Endothelial cell of umbilical vein (primary cell): ENCODE measurements at regions not wholly inside any gene's neighbourhood (a gene's known extent, or its start where the extent isn't known, plus 50 kb on each side); places are given as distances from the start of the nearest gene placed in this dataset.

ENCODE experiments used
- BruUV-seq: library from RNA; stranded (reverse); fragments of 400-500 nt; replicated peaks from 2 replicates; lab custom pipeline; 2021; lab: Mats Ljungman, UMichigan
- CTCF ChIA-PET: fragments of 300-600, 350-600 bp; sonication (Branson Sonifier 250); formaldehyde crosslinking; loops from one replicate; lab custom pipeline; 2021; ENCODE audit warnings: antibody characterized with exemption, inconsistent platforms; lab: Charles Lee
- POLR2A ChIA-PET: fragments of 300-600, 350-600 bp; sonication (Branson Sonifier 250); formaldehyde crosslinking; loops from one replicate; lab custom pipeline; 2021; ENCODE audit warnings: antibody characterized with exemption, inconsistent platforms; lab: Charles Lee
- DNase-seq: peaks from one replicate; pipeline ENCODE4 v3.0.0-alpha.2; 2011; ENCODE audit warnings: low read depth, low spot score
- FAIRE-seq: peaks from 2 replicates; lab custom pipeline; 2011; peaks lifted over from hg19 to GRCh38; lab: Jason Lieb, UNC
- H2AFZ ChIP-seq: 2 replicates; pipeline ENCODE4 v1.6.0; 2012; ENCODE audit warnings: low read depth, low read length, control low read depth, inconsistent platforms
- H3K27ac ChIP-seq: 2 replicates; pipeline ENCODE4 v1.5.1; 2011; ENCODE audit warnings: low read depth, mild to moderate bottlenecking, control low read depth, low read length, moderate library complexity; ENCODE audit not compliant: insufficient read depth
- H3K27me3 ChIP-seq, 2 experiments: 2 replicates each; pipeline versions ENCODE4 v1.6.0 to v1.6.1; 2011; ENCODE audit warnings: low read length in 2 of 2, mixed read lengths in 1 of 2; ENCODE audit not compliant: control insufficient read depth in 2 of 2, insufficient read depth in 2 of 2
- H3K36me3 ChIP-seq, 2 experiments: 2 replicates in 1 of 2; 3 replicates in 1 of 2; pipeline ENCODE4 v1.5.1; 2011; ENCODE audit warnings: low read length in 2 of 2, mild to moderate bottlenecking in 1 of 2, moderate library complexity in 1 of 2; ENCODE audit not compliant: control insufficient read depth in 2 of 2, insufficient read depth in 2 of 2; ENCODE audit errors: extremely low read depth in 1 of 2
- H3K4me1 ChIP-seq: 3 replicates; pipeline ENCODE4 v1.5.1; 2011; ENCODE audit warnings: mild to moderate bottlenecking, low read length; ENCODE audit not compliant: control insufficient read depth, insufficient read depth; ENCODE audit errors: extremely low read depth
- H3K4me2 ChIP-seq: 2 replicates; pipeline ENCODE4 v1.6.1; 2011; ENCODE audit warnings: low read length, control low read depth, mixed read lengths; ENCODE audit not compliant: insufficient read depth
- H3K4me3 ChIP-seq, 3 experiments: fragments of 200-600 bp in 1 of 3; sonication (generic), shearing (Covaris generic) in 1 of 3; replicated peaks in 1 of 3; 2 replicates each; pipeline ENCODE4 v1.5.1; 2011 to 2016; ENCODE audit warnings: control low read depth in 3 of 3, low read length in 3 of 3, mild to moderate bottlenecking in 2 of 3, inconsistent platforms in 1 of 3, low read depth in 1 of 3, moderate library complexity in 1 of 3; ENCODE audit not compliant: insufficient read depth in 1 of 3
- H3K79me2 ChIP-seq: 2 replicates; pipeline ENCODE4 v1.6.0; 2012; ENCODE audit warnings: low read length, inconsistent platforms; ENCODE audit not compliant: control insufficient read depth, insufficient read depth
- H3K9ac ChIP-seq: replicated peaks from 2 replicates; pipeline ENCODE3; 2011; ENCODE audit warnings: low read length, control low read depth; ENCODE audit not compliant: insufficient read depth; ENCODE audit errors: extremely low read depth
- H3K9me1 ChIP-seq: replicated peaks from 3 replicates; pipeline ENCODE4 v1.6.0; 2011; ENCODE audit warnings: mild to moderate bottlenecking, low read length; ENCODE audit not compliant: control insufficient read depth, insufficient read depth; ENCODE audit errors: extremely low read depth
- H3K9me3 ChIP-seq: replicated peaks from 2 replicates; pipeline ENCODE4 v1.5.1; 2012; ENCODE audit warnings: low read length, inconsistent platforms; ENCODE audit not compliant: control insufficient read depth, insufficient read depth
- H4K20me1 ChIP-seq: replicated peaks from 2 replicates; pipeline ENCODE3; 2011; ENCODE audit warnings: mild to moderate bottlenecking, low read length; ENCODE audit not compliant: control insufficient read depth, insufficient read depth; ENCODE audit errors: extremely low read depth
- CTCF ChIP-seq, 2 donors: IDR thresholded peaks; 1 replicate in 1 of 2; 2 replicates in 1 of 2; pipeline ENCODE4 v1.5.1; 2011; ENCODE audit warnings: low read length in 2 of 2, mild to moderate bottlenecking in 2 of 2, moderate library complexity in 2 of 2, control low read depth in 1 of 2, inconsistent platforms in 1 of 2, low read depth in 1 of 2; ENCODE audit not compliant: insufficient read depth in 1 of 2; ENCODE audit errors: extremely low read depth in 1 of 2
- EZH2 ChIP-seq: IDR thresholded peaks from 2 replicates; pipeline ENCODE4 v1.6.1; 2012; ENCODE audit warnings: borderline replicate concordance, low read depth, mild to moderate bottlenecking, moderate library complexity, low read length, inconsistent platforms; ENCODE audit not compliant: severe bottlenecking
- FOS ChIP-seq: IDR thresholded peaks from 2 replicates; pipeline ENCODE4 v1.6.1; 2011; ENCODE audit warnings: mild to moderate bottlenecking, low read length, moderate library complexity, borderline replicate concordance; ENCODE audit not compliant: insufficient read depth
- GATA2 ChIP-seq: IDR thresholded peaks from 2 replicates; pipeline ENCODE4 v1.7.0; 2011; ENCODE audit warnings: low read depth, mild to moderate bottlenecking, moderate library complexity, mixed read lengths, low read length; ENCODE audit not compliant: insufficient read length, insufficient read depth
- JUN ChIP-seq: IDR thresholded peaks from 2 replicates; pipeline ENCODE4 v1.6.1; 2011; ENCODE audit warnings: borderline replicate concordance, low read depth; ENCODE audit not compliant: insufficient read length, insufficient read depth
- MYC ChIP-seq: IDR thresholded peaks from one replicate; pipeline ENCODE4 v1.6.1; 2011; ENCODE audit warnings: mild to moderate bottlenecking, low read depth, low read length
- POLR2A ChIP-seq: IDR thresholded peaks from 2 replicates; pipeline ENCODE4 v1.6.1; 2012; ENCODE audit warnings: low read depth, mild to moderate bottlenecking, control low read depth, low read length
- POLR2AphosphoS5 ChIP-seq: IDR thresholded peaks from 2 replicates; pipeline ENCODE4 v1.6.1; 2012; ENCODE audit warnings: low read depth, mild to moderate bottlenecking, control low read depth, low read length, moderate library complexity; ENCODE audit not compliant: insufficient read depth
- dilution Hi-C: fragments of 300-500 bp; cut with MboI; formaldehyde crosslinking; loops from one replicate; pipeline ENCODE4 v1.15.0; 2019; ENCODE audit warnings: low sequenced_read_pairs; ENCODE audit not compliant: extremely low pct_ligation_motif_present
- intact Hi-C: fragments of 100-400 bp; cut with micrococcal nuclease; formaldehyde crosslinking; loops from one replicate; pipeline ENCODE4 v1.10.0; 2022
- TF ChIP-seq, protein P1 (sequence below): IDR thresholded peaks from 2 replicates; pipeline ENCODE4 v1.6.1; 2011; ENCODE audit not compliant: insufficient read depth, insufficient read length

GRCh38 chr6:8215631-8216030, 113.3 kb upstream of the EEF1E1 start:
- Histone ChIP-seq H3K4me3 (no peak overlapping the region), H3K4me1 (no peaks in the 10 kb centered on the region), H3K9me1 (no peaks in the 10 kb centered on the region), H3K79me2 (no peaks in the 10 kb centered on the region), H3K36me3 (no peaks in the 10 kb centered on the region), H4K20me1 (no peaks in the 10 kb centered on the region), H2AFZ (no peak overlapping the region), H3K4me2 (no peak overlapping the region), H3K27me3 (peaks cover 0 to 8% of the 10 kb centered on the region in 2 experiments), H3K27ac (no peak overlapping the region), H3K9ac (no peak overlapping the region), H3K9me3 (no peaks in the 10 kb centered on the region)
- FAIRE-seq = no peak
- DNase-seq = no peak
- intact Hi-C loops = loop anchor here (5.0 to 10.0 kb wide), 2 partner anchors 208 to 311 kb away; no protein-coding TSS in a partner anchor
- TF ChIP-seq GATA2 (no peak), EZH2 (no peak), POLR2A (no peak), CTCF (IDR thresholded peaks at IDR 0.05; ENCODE audit: extremely low read depth in 1 of 2, insufficient read depth in 1 of 2, low read depth in 1 of 2, low read length in 2 of 2) (no peak), JUN (no peak), MYC (no peak)
- dilution Hi-C loops = no loop called here
- no TSS peak for BruUV-seq
- POLR2A ChIA-PET = no interaction called here
- CTCF ChIA-PET = interaction anchor here (2.6 kb wide), 1 partner anchor 85 kb away, joined by 10 read pairs; no protein-coding TSS in a partner anchor

DNA sequence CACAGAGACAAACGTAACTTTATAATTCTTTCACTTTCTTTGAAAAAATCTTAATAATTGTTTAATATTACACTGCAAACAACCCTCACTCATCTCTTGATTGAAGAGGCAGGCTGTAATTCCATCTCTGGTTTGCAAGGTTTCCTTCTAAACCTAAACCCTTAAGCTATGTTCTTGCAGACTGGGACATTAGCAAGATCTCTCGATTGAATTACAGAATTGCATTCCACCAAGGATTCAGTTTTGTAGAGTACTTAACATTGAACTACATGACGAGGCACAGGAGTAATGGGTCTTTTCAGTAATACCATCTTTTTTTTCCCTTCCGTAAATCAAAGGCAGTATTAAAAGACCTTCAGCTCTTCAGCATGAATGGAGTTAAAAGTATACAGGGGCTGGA, 111.6 kb upstream of the EEF1E1 start:
- Histone ChIP-seq H3K4me2 (no peak overlapping the region), H3K9me1 (no peaks in the 10 kb centered on the region), H3K4me3 (no peak overlapping the region), H3K4me1 (no peaks in the 10 kb centered on the region), H4K20me1 (no peaks in the 10 kb centered on the region), H3K27ac (no peak overlapping the region), H3K79me2 (no peaks in the 10 kb centered on the region), H2AFZ (no peak overlapping the region), H3K9ac (no peak overlapping the region), H3K9me3 (no peaks in the 10 kb centered on the region), H3K36me3 (no peaks in the 10 kb centered on the region), H3K27me3 (peaks cover 0 to 8% of the 10 kb centered on the region in 2 experiments)
- dilution Hi-C loops = no loop called here
- ChIA-PET CTCF (interaction anchor here (1.5 to 2.6 kb wide), 2 partner anchors 42 to 83 kb away, joined by 3 to 10 read pairs; no protein-coding TSS in a partner anchor), POLR2A (no interaction called here)
- BruUV-seq = no TSS peak
- DNase-seq = no peak
- FAIRE-seq = no peak
- intact Hi-C loops = loop anchor here (10.0 kb wide), 1 partner anchor 309 kb away; no protein-coding TSS in a partner anchor
- TF ChIP-seq, protein P1, sequence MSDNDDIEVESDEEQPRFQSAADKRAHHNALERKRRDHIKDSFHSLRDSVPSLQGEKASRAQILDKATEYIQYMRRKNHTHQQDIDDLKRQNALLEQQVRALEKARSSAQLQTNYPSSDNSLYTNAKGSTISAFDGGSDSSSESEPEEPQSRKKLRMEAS = no peak
- TF ChIP-seq POLR2A (no peak), CTCF (IDR thresholded peaks at IDR 0.05; ENCODE audit: extremely low read depth in 1 of 2, insufficient read depth in 1 of 2, low read depth in 1 of 2, low read length in 2 of 2) (no peak), GATA2 (no peak), EZH2 (no peak), MYC (no peak), JUN (no peak), FOS (no peak), POLR2AphosphoS5 (no peak)
